DMS153 (cell line): ENCODE measurements at regions not wholly inside any gene's neighbourhood (a gene's known extent, or its start where the extent isn't known, plus 50 kb on each side); places are given as distances from the start of the nearest gene placed in this dataset.
A peak's percentile ranks its signal among the peaks of the same experiment; 100 is the strongest.
"Not testable (repeated sequence)": the region's sequence is repeated elsewhere in the genome, so short reads cannot be mapped to it uniquely, and the experiment has no call there.

ENCODE experiments used
- DNase-seq: peaks from one replicate; lab custom pipeline; 2025; lab: John Stamatoyannopoulos, UW

- DNase-seq = no peak
Observed at GRCh38 chr5:39955156-39955555, 530.4 kb upstream of the DAB2 start.

GRCh38 chr5:39951070-39951469 is 526.3 kb upstream of the DAB2 start:
- DNase-seq = no peak

GRCh38 chr5:39948867-39949468 is 524.2 kb upstream of the DAB2 start:
- DNase-seq = peak; percentile 74

GRCh38 chr5:39948341-39948740 is 523.6 kb upstream of the DAB2 start:
- DNase-seq = no peak

- DNase-seq = no peak
Observed at GRCh38 chr5:39947657-39948056, 522.9 kb upstream of the DAB2 start.

GRCh38 chr5:39946356-39947045 is 521.7 kb upstream of the DAB2 start:
- no peak for DNase-seq

GRCh38 chr5:39945870-39946269 is 521.1 kb upstream of the DAB2 start:
- no peak for DNase-seq

GRCh38 chr5:39943811-39944210 is 519.0 kb upstream of the DAB2 start:
- no peak for DNase-seq

GRCh38 chr5:39942606-39943005 is 517.8 kb upstream of the DAB2 start:
- no peak for DNase-seq

GRCh38 chr5:39941416-39941815 is 516.6 kb upstream of the DAB2 start:
- DNase-seq = no peak

GRCh38 chr5:39934830-39935229 is 510.1 kb upstream of the DAB2 start:
- DNase-seq = no peak

GRCh38 chr5:39933061-39933460 is 508.3 kb upstream of the DAB2 start:
- no peak for DNase-seq

- no peak for DNase-seq
Observed at GRCh38 chr5:39928709-39929108, 503.9 kb upstream of the DAB2 start.

GRCh38 chr5:39919876-39920275 is 495.1 kb upstream of the DAB2 start:
- no peak for DNase-seq

- DNase-seq = no peak
Observed at GRCh38 chr5:39912906-39913305, 488.1 kb upstream of the DAB2 start.

GRCh38 chr5:39907267-39907951 is 482.6 kb upstream of the DAB2 start:
- not testable (repeated sequence) for DNase-seq

- DNase-seq = no peak
Observed at GRCh38 chr5:39906146-39906545, 481.4 kb upstream of the DAB2 start.

GRCh38 chr5:39905356-39905755 is 480.6 kb upstream of the DAB2 start:
- no peak for DNase-seq

- no peak for DNase-seq
Observed at GRCh38 chr5:39902626-39903025, 477.8 kb upstream of the DAB2 start.

GRCh38 chr5:39898731-39899130 is 474.0 kb upstream of the DAB2 start:
- no peak for DNase-seq

GRCh38 chr5:39896706-39897105 is 471.9 kb upstream of the DAB2 start:
- no peak for DNase-seq

- no peak for DNase-seq
Observed at GRCh38 chr5:39896104-39896503, 471.3 kb upstream of the DAB2 start.

- no peak for DNase-seq
Observed at GRCh38 chr5:39892708-39893107, 467.9 kb upstream of the DAB2 start.
